Endothelial cell of umbilical vein (primary cell): ENCODE measurements at regions not wholly inside any gene's neighbourhood (a gene's known extent, or its start where the extent isn't known, plus 50 kb on each side); places are given as distances from the start of the nearest gene placed in this dataset.
A peak's percentile ranks its signal among the peaks of the same experiment; 100 is the strongest.

Experiments
- BruUV-seq: library from RNA; stranded (reverse); fragments of 400-500 nt; replicated peaks from 2 replicates; lab custom pipeline; 2021; lab: Mats Ljungman, UMichigan
- CTCF ChIA-PET: fragments of 300-600, 350-600 bp; sonication (Branson Sonifier 250); formaldehyde crosslinking; loops from one replicate; lab custom pipeline; 2021; ENCODE audit warnings: antibody characterized with exemption, inconsistent platforms; lab: Charles Lee
- POLR2A ChIA-PET: fragments of 300-600, 350-600 bp; sonication (Branson Sonifier 250); formaldehyde crosslinking; loops from one replicate; lab custom pipeline; 2021; ENCODE audit warnings: antibody characterized with exemption, inconsistent platforms; lab: Charles Lee
- DNase-seq: peaks from one replicate; pipeline ENCODE4 v3.0.0-alpha.2; 2011; ENCODE audit warnings: low read depth, low spot score
- FAIRE-seq: peaks from 2 replicates; lab custom pipeline; 2011; peaks lifted over from hg19 to GRCh38; lab: Jason Lieb, UNC
- H2AFZ ChIP-seq: 2 replicates; pipeline ENCODE4 v1.6.0; 2012; ENCODE audit warnings: low read depth, low read length, control low read depth, inconsistent platforms
- H3K27ac ChIP-seq: 2 replicates; pipeline ENCODE4 v1.5.1; 2011; ENCODE audit warnings: low read depth, mild to moderate bottlenecking, control low read depth, low read length, moderate library complexity; ENCODE audit not compliant: insufficient read depth
- H3K27me3 ChIP-seq, 2 experiments: 2 replicates each; pipeline versions ENCODE4 v1.6.0 to v1.6.1; 2011; ENCODE audit warnings: low read length in 2 of 2, mixed read lengths in 1 of 2; ENCODE audit not compliant: control insufficient read depth in 2 of 2, insufficient read depth in 2 of 2
- H3K36me3 ChIP-seq, 2 experiments: 2 replicates in 1 of 2; 3 replicates in 1 of 2; pipeline ENCODE4 v1.5.1; 2011; ENCODE audit warnings: low read length in 2 of 2, mild to moderate bottlenecking in 1 of 2, moderate library complexity in 1 of 2; ENCODE audit not compliant: control insufficient read depth in 2 of 2, insufficient read depth in 2 of 2; ENCODE audit errors: extremely low read depth in 1 of 2
- H3K4me1 ChIP-seq: 3 replicates; pipeline ENCODE4 v1.5.1; 2011; ENCODE audit warnings: mild to moderate bottlenecking, low read length; ENCODE audit not compliant: control insufficient read depth, insufficient read depth; ENCODE audit errors: extremely low read depth
- H3K4me2 ChIP-seq: 2 replicates; pipeline ENCODE4 v1.6.1; 2011; ENCODE audit warnings: low read length, control low read depth, mixed read lengths; ENCODE audit not compliant: insufficient read depth
- H3K4me3 ChIP-seq, 3 experiments: fragments of 200-600 bp in 1 of 3; sonication (generic), shearing (Covaris generic) in 1 of 3; replicated peaks in 1 of 3; 2 replicates each; pipeline ENCODE4 v1.5.1; 2011 to 2016; ENCODE audit warnings: control low read depth in 3 of 3, low read length in 3 of 3, mild to moderate bottlenecking in 2 of 3, inconsistent platforms in 1 of 3, low read depth in 1 of 3, moderate library complexity in 1 of 3; ENCODE audit not compliant: insufficient read depth in 1 of 3
- H3K79me2 ChIP-seq: 2 replicates; pipeline ENCODE4 v1.6.0; 2012; ENCODE audit warnings: low read length, inconsistent platforms; ENCODE audit not compliant: control insufficient read depth, insufficient read depth
- H3K9ac ChIP-seq: replicated peaks from 2 replicates; pipeline ENCODE3; 2011; ENCODE audit warnings: low read length, control low read depth; ENCODE audit not compliant: insufficient read depth; ENCODE audit errors: extremely low read depth
- H3K9me1 ChIP-seq: replicated peaks from 3 replicates; pipeline ENCODE4 v1.6.0; 2011; ENCODE audit warnings: mild to moderate bottlenecking, low read length; ENCODE audit not compliant: control insufficient read depth, insufficient read depth; ENCODE audit errors: extremely low read depth
- H3K9me3 ChIP-seq: replicated peaks from 2 replicates; pipeline ENCODE4 v1.5.1; 2012; ENCODE audit warnings: low read length, inconsistent platforms; ENCODE audit not compliant: control insufficient read depth, insufficient read depth
- H4K20me1 ChIP-seq: replicated peaks from 2 replicates; pipeline ENCODE3; 2011; ENCODE audit warnings: mild to moderate bottlenecking, low read length; ENCODE audit not compliant: control insufficient read depth, insufficient read depth; ENCODE audit errors: extremely low read depth
- CTCF ChIP-seq, 2 donors: IDR thresholded peaks; 1 replicate in 1 of 2; 2 replicates in 1 of 2; pipeline ENCODE4 v1.5.1; 2011; ENCODE audit warnings: low read length in 2 of 2, mild to moderate bottlenecking in 2 of 2, moderate library complexity in 2 of 2, control low read depth in 1 of 2, inconsistent platforms in 1 of 2, low read depth in 1 of 2; ENCODE audit not compliant: insufficient read depth in 1 of 2; ENCODE audit errors: extremely low read depth in 1 of 2
- EZH2 ChIP-seq: IDR thresholded peaks from 2 replicates; pipeline ENCODE4 v1.6.1; 2012; ENCODE audit warnings: borderline replicate concordance, low read depth, mild to moderate bottlenecking, moderate library complexity, low read length, inconsistent platforms; ENCODE audit not compliant: severe bottlenecking
- FOS ChIP-seq: IDR thresholded peaks from 2 replicates; pipeline ENCODE4 v1.6.1; 2011; ENCODE audit warnings: mild to moderate bottlenecking, low read length, moderate library complexity, borderline replicate concordance; ENCODE audit not compliant: insufficient read depth
- GATA2 ChIP-seq: IDR thresholded peaks from 2 replicates; pipeline ENCODE4 v1.7.0; 2011; ENCODE audit warnings: low read depth, mild to moderate bottlenecking, moderate library complexity, mixed read lengths, low read length; ENCODE audit not compliant: insufficient read length, insufficient read depth
- JUN ChIP-seq: IDR thresholded peaks from 2 replicates; pipeline ENCODE4 v1.6.1; 2011; ENCODE audit warnings: borderline replicate concordance, low read depth; ENCODE audit not compliant: insufficient read length, insufficient read depth
- MAX ChIP-seq: IDR thresholded peaks from 2 replicates; pipeline ENCODE4 v1.6.1; 2011; ENCODE audit not compliant: insufficient read depth, insufficient read length
- MYC ChIP-seq: IDR thresholded peaks from one replicate; pipeline ENCODE4 v1.6.1; 2011; ENCODE audit warnings: mild to moderate bottlenecking, low read depth, low read length
- POLR2A ChIP-seq: IDR thresholded peaks from 2 replicates; pipeline ENCODE4 v1.6.1; 2012; ENCODE audit warnings: low read depth, mild to moderate bottlenecking, control low read depth, low read length
- POLR2AphosphoS5 ChIP-seq: IDR thresholded peaks from 2 replicates; pipeline ENCODE4 v1.6.1; 2012; ENCODE audit warnings: low read depth, mild to moderate bottlenecking, control low read depth, low read length, moderate library complexity; ENCODE audit not compliant: insufficient read depth
- dilution Hi-C: fragments of 300-500 bp; cut with MboI; formaldehyde crosslinking; loops from one replicate; pipeline ENCODE4 v1.15.0; 2019; ENCODE audit warnings: low sequenced_read_pairs; ENCODE audit not compliant: extremely low pct_ligation_motif_present
- intact Hi-C: fragments of 100-400 bp; cut with micrococcal nuclease; formaldehyde crosslinking; loops from one replicate; pipeline ENCODE4 v1.10.0; 2022

GRCh38 chr6:121666814-121667213, 231.4 kb downstream of the GJA1 start:
- H4K20me1 ChIP-seq = no peaks in the 10 kb centered on the region
- dilution Hi-C loops (loop anchor here (10.0 kb wide), 1 partner anchor 232 kb away; the partner anchor contains the start of gene GJA1), intact Hi-C loops (loop anchor here (1.0 to 2.0 kb wide), 3 partner anchors 9 to 44 kb away; no protein-coding TSS in a partner anchor)
- no peaks in the 10 kb centered on the region for H3K36me3 ChIP-seq
- H2AFZ ChIP-seq = no peak overlapping the region
- no peaks in the 10 kb centered on the region for H3K79me2 ChIP-seq
- no peak overlapping the region for H3K27ac ChIP-seq
- ChIA-PET CTCF (interaction anchor here (0.9 to 1.5 kb wide), 8 partner anchors 9 to 229 kb away, joined by 3 to 6 read pairs (median 4); no protein-coding TSS in a partner anchor), POLR2A (interaction anchor here (0.7 to 1.1 kb wide), 2 partner anchors 8 to 144 kb away, joined by 3 to 5 read pairs; no protein-coding TSS in a partner anchor)
- H3K4me3 ChIP-seq = no peak overlapping the region
- no peak overlapping the region for H3K4me2 ChIP-seq
- H3K9me1 ChIP-seq = no peaks in the 10 kb centered on the region
- H3K9me3 ChIP-seq = no peaks in the 10 kb centered on the region
- FAIRE-seq = peak; percentile 79
- H3K4me1 ChIP-seq = peaks cover 14% of the 10 kb centered on the region
- TSS peak; percentile 54 for BruUV-seq
- no peaks in the 10 kb centered on the region for H3K27me3 ChIP-seq
- no peak for TF ChIP-seq EZH2
- TF ChIP-seq CTCF (IDR thresholded peaks at IDR 0.05; ENCODE audit: extremely low read depth in 1 of 2, insufficient read depth in 1 of 2, low read depth in 1 of 2, low read length in 2 of 2) = no peak
- no peak for TF ChIP-seq MYC
- TF ChIP-seq POLR2AphosphoS5 = peak; percentile 51
- TF ChIP-seq GATA2 = peak; percentile 88
- TF ChIP-seq JUN = peak; percentile 99
- TF ChIP-seq POLR2A = no peak
- no peak for TF ChIP-seq MAX
- peak; percentile 98 for TF ChIP-seq FOS
- peak; percentile 96 for DNase-seq
- no peak overlapping the region for H3K9ac ChIP-seq
